ENCODE measurements at regions not wholly inside any gene's neighbourhood (a gene's known extent, or its start where the extent isn't known, plus 50 kb on each side); places are given as distances from the start of the nearest gene placed in this dataset.

DNA sequence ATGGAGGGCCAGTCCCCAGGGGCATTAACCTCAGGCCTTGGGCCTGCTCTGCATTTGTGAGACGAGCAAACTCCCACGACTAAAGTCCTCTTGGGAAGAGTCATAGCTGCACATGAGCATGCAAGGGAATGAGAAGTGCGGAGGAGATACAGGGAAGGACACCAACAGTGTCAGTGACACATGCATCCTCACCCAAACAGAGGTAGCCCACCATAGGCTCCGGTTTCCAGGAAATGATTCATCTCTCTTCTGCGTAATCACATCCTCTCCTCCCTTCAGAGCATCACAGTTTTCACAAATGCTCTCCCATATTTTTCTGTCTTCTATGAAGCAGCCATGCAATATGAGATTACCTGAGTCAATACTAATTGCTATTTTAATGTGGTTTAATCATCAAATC lies 725.7 kb upstream of the GOT2 start:
- Histone ChIP-seq H3K36me3 (replicated peaks in 1 of 2; ENCODE audit: control insufficient read depth in 1 of 2, insufficient read depth in 2 of 2, low read length in 2 of 2) (no peaks in the 10 kb centered on the region), H4K20me1 (ENCODE audit: insufficient read depth, low read length) (no peaks in the 10 kb centered on the region), H3K4me2 (ENCODE audit: low read depth, low read length) (no peak overlapping the region), H2AFZ (ENCODE audit: low read length) (no peak overlapping the region), H3K27ac (ENCODE audit: extremely low read length, insufficient read depth, low read length) (no peak overlapping the region), H3K4me3 (replicated peaks in 1 of 3; ENCODE audit: insufficient read depth in 1 of 3, low read depth in 2 of 3, low read length in 3 of 3) (no peak overlapping the region), H3K9ac (ENCODE audit: insufficient read depth, low read depth, low read length) (no peak overlapping the region), H3K4me1 (ENCODE audit: insufficient read depth, low read length) (no peaks in the 10 kb centered on the region), H3K79me2 (ENCODE audit: insufficient read depth, low read length) (no peaks in the 10 kb centered on the region), H3K9me3 (ENCODE audit: low read length) (0 out of 2 replicates have a peak, but pooled peaks cover 12% of the 10 kb centered on the region), H3K27me3 (ENCODE audit: control insufficient read depth in 1 of 2, insufficient read depth in 2 of 2, low read length in 2 of 2) (no peaks in the 10 kb centered on the region)
- DNase-seq (ENCODE audit: low spot score): no peak
- FAIRE-seq: no peak
- 18% methylated on average over 5 of the region's 5 CpGs for WGBS (ENCODE audit: low lambda C conversion rate)
- BruUV-seq (replicated peaks): no TSS peak
- ATAC-seq: no peak
- TF ChIP-seq SMARCE1 (IDR thresholded peaks at IDR 0.05; ENCODE audit: borderline replicate concordance): no peak
- ChIA-PET POLR2A (no interaction called here), CTCF (ENCODE audit: low intra/inter-chr PET ratio, low total read pairs) (no interaction called here)
- in situ Hi-C loops (cut with HindIII; ENCODE audit: extremely low pct_ligation_motif_present, low pct_unique_long_range_greater_than_20kb) (no loop called here), intact Hi-C loops (cut with micrococcal nuclease; ENCODE audit: unreplicated experiment) (no loop called here)

- in situ Hi-C loops (cut with HindIII; ENCODE audit: extremely low pct_ligation_motif_present, low pct_unique_long_range_greater_than_20kb) (no loop called here), intact Hi-C loops (cut with micrococcal nuclease; ENCODE audit: unreplicated experiment) (no loop called here)
- no peaks in the 10 kb centered on the region for H3K27me3 ChIP-seq (ENCODE audit: control insufficient read depth in 1 of 2, insufficient read depth in 2 of 2, low read length in 2 of 2)
- CTCF ChIA-PET (ENCODE audit: low intra/inter-chr PET ratio, low total read pairs): no interaction called here
- no peak overlapping the region for H3K9ac ChIP-seq (ENCODE audit: insufficient read depth, low read depth, low read length)
- TF ChIP-seq STAT5B (CRISPR knock-in tag; IDR thresholded peaks at IDR 0.05) (no peak), TOE1 (CRISPR knock-in tag; IDR thresholded peaks at IDR 0.05) (no peak), ATF7-NPFF (CRISPR knock-in tag; IDR thresholded peaks at IDR 0.05; ENCODE audit: low read depth) (no peak), RXRA (CRISPR knock-in tag; IDR thresholded peaks at IDR 0.05) (no peak), NFYB (CRISPR knock-in tag; IDR thresholded peaks at IDR 0.05) (no peak), ZNF75D (CRISPR knock-in tag; IDR thresholded peaks at IDR 0.05; ENCODE audit: borderline replicate concordance) (no peak), ZNF652 (CRISPR knock-in tag; IDR thresholded peaks at IDR 0.05; ENCODE audit: borderline replicate concordance, low read depth) (no peak), ZNF768 (CRISPR knock-in tag; IDR thresholded peaks at IDR 0.05) (no peak), BCL6 (CRISPR knock-in tag; IDR thresholded peaks at IDR 0.05) (no peak), FOXO1 (CRISPR knock-in tag; IDR thresholded peaks at IDR 0.05) (no peak), FOXO4 (CRISPR knock-in tag; conservative IDR thresholded peaks at IDR 0.05) (no peak), RBFOX2 (IDR thresholded peaks at IDR 0.05; ENCODE audit: low read depth, low read length) (no peak), CCDC6 (CRISPR knock-in tag; IDR thresholded peaks at IDR 0.05) (no peak)
- TF ChIP-seq, protein P1, sequence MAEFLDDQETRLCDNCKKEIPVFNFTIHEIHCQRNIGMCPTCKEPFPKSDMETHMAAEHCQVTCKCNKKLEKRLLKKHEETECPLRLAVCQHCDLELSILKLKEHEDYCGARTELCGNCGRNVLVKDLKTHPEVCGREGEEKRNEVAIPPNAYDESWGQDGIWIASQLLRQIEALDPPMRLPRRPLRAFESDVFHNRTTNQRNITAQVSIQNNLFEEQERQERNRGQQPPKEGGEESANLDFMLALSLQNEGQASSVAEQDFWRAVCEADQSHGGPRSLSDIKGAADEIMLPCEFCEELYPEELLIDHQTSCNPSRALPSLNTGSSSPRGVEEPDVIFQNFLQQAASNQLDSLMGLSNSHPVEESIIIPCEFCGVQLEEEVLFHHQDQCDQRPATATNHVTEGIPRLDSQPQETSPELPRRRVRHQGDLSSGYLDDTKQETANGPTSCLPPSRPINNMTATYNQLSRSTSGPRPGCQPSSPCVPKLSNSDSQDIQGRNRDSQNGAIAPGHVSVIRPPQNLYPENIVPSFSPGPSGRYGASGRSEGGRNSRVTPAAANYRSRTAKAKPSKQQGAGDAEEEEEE (CRISPR knock-in tag; IDR thresholded peaks at IDR 0.05; ENCODE audit: borderline replicate concordance): no peak
- no peak overlapping the region for H3K27ac ChIP-seq (ENCODE audit: extremely low read length, insufficient read depth, low read length)
- 0% methylated on average over 1 of the region's 1 CpG for WGBS (ENCODE audit: low lambda C conversion rate)
- no peak overlapping the region for H3K4me3 ChIP-seq (replicated peaks in 1 of 3; ENCODE audit: insufficient read depth in 1 of 3, low read depth in 2 of 3, low read length in 3 of 3)
- POLR2A ChIA-PET: no interaction called here
- DNase-seq (ENCODE audit: low spot score) (no peak), FAIRE-seq (no peak), ATAC-seq (no peak)
- BruUV-seq (replicated peaks): no TSS peak
- no peaks in the 10 kb centered on the region for H4K20me1 ChIP-seq (ENCODE audit: insufficient read depth, low read length)
- peaks cover 44% of the 10 kb centered on the region for H3K9me3 ChIP-seq (ENCODE audit: low read length)
- no peak overlapping the region for H2AFZ ChIP-seq (ENCODE audit: low read length)
- no peaks in the 10 kb centered on the region for H3K79me2 ChIP-seq (ENCODE audit: insufficient read depth, low read length)
- H3K4me1 ChIP-seq (ENCODE audit: insufficient read depth, low read length): no peaks in the 10 kb centered on the region
- no peaks in the 10 kb centered on the region for H3K36me3 ChIP-seq (replicated peaks in 1 of 2; ENCODE audit: control insufficient read depth in 1 of 2, insufficient read depth in 2 of 2, low read length in 2 of 2)
- H3K4me2 ChIP-seq (ENCODE audit: low read depth, low read length): no peak overlapping the region
Observed at GRCh38 chr16:59455497-59455896, 721.4 kb upstream of the GOT2 start.

Data from HepG2 (cell line).